ENCODE measurements at regions not wholly inside any gene's neighbourhood (a gene's known extent, or its start where the extent isn't known, plus 50 kb on each side); places are given as distances from the start of the nearest gene placed in this dataset.

DNA sequence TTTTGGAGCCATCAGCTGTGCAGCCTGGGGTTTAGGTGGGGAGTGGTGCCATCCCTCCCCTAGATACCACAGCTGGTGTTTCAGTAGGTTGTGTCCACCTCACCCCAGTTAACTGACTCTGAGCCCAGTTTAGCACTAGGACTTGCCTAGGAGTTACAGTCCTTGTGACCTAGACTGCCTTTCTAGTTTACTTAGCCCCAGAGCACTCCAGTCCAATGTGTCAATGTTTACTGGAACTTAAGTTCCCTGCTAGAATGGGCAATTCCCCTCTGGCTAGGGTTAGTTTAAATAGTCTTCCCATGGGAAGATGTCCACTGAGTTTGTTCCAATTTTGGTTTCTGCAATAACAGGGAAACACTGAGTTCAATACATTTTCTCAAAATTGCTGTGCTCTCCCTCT is 909.2 kb downstream of the CCDC85A start:
- no peaks in the 10 kb centered on the region for H3K79me2 ChIP-seq (ENCODE audit: low read depth)

DNA sequence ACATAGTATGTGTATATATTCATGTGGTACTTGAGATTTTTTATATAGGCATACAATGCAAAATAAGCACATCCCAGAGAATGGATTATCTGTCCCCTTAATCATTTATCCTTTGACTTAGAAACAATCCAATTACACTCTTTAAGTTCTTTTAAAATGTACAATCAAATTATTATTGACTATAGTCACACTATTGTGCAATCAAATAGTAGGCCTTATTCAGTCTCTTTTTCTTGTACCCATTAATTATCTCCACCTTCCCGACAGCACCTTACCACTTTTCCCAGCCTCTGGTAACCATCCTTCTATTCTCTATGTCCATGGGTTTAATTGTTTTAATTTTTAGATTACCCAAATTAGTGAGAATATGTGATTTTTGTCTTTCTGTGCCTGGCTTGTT is 914.1 kb downstream of the CCDC85A start:
- H3K9me3 Mint-ChIP-seq = peaks cover 5% of the 10 kb centered on the region

More for the DNA sequence above, 909.2 kb downstream of the CCDC85A start:
- Mint-ChIP-seq H3K4me1 (no peaks in the 10 kb centered on the region), H3K9me3 (peaks cover 5% of the 10 kb centered on the region), H3K36me3 (no peaks in the 10 kb centered on the region), H3K4me3 (no peak overlapping the region), H3K27me3 (ENCODE audit: insufficient read depth, low read depth) (no peaks in the 10 kb centered on the region), H3K27ac (no peak overlapping the region)
- Histone ChIP-seq H3K36me3 (no peaks in the 10 kb centered on the region), H3K4me2 (no peak overlapping the region), H3K4me1 (no peaks in the 10 kb centered on the region), H3K9ac (no peak overlapping the region), H3K4me3 (no peak overlapping the region), H4K20me1 (ENCODE audit: low read depth) (no peaks in the 10 kb centered on the region), H2AFZ (replicated peaks) (no peak overlapping the region), H3K9me3 (ENCODE audit: low read depth) (no peaks in the 10 kb centered on the region), H3K27ac (no peak overlapping the region), H3F3A (ENCODE audit: low read depth) (no peaks in the 10 kb centered on the region), H3K27me3 (no peaks in the 10 kb centered on the region)
- no peak for DNase-seq (ENCODE audit: low spot score)
- TF ChIP-seq, protein P1, sequence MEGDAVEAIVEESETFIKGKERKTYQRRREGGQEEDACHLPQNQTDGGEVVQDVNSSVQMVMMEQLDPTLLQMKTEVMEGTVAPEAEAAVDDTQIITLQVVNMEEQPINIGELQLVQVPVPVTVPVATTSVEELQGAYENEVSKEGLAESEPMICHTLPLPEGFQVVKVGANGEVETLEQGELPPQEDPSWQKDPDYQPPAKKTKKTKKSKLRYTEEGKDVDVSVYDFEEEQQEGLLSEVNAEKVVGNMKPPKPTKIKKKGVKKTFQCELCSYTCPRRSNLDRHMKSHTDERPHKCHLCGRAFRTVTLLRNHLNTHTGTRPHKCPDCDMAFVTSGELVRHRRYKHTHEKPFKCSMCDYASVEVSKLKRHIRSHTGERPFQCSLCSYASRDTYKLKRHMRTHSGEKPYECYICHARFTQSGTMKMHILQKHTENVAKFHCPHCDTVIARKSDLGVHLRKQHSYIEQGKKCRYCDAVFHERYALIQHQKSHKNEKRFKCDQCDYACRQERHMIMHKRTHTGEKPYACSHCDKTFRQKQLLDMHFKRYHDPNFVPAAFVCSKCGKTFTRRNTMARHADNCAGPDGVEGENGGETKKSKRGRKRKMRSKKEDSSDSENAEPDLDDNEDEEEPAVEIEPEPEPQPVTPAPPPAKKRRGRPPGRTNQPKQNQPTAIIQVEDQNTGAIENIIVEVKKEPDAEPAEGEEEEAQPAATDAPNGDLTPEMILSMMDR (IDR thresholded peaks at IDR 0.05) = no peak
- TF ChIP-seq EZH2 (IDR thresholded peaks at IDR 0.05) (no peak), EZH2phosphoT487 (IDR thresholded peaks at IDR 0.05) (no peak)

DNA sequence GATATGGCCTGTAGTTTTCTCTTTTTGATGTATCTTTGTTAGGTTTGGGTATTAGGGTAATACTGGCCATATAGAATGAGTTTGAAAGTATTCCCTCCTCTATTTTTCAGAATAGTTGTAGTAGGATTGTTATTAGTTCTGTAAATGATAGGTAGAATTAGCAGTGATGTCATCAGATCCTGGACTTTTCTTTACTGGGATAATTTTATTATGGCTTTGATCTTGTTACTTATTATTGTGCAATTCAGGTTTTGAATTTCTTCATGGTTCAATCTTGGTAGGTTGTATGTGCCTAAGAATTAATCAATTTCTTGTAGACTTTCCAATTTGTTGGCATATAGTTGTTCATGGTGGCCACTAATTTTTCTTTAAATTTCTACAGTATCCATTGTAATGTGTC is 916.6 kb downstream of the CCDC85A start:
- no peaks in the 10 kb centered on the region for H3K4me1 Mint-ChIP-seq
- DNase-seq (ENCODE audit: low spot score) = no peak
- Histone ChIP-seq H3K4me3 (no peak overlapping the region), H3K4me1 (no peaks in the 10 kb centered on the region), H3K27ac (no peak overlapping the region), H3F3A (ENCODE audit: low read depth) (no peaks in the 10 kb centered on the region), H3K4me2 (no peak overlapping the region), H3K79me2 (ENCODE audit: low read depth) (no peaks in the 10 kb centered on the region), H3K36me3 (no peaks in the 10 kb centered on the region), H4K20me1 (ENCODE audit: low read depth) (no peaks in the 10 kb centered on the region), H3K9me3 (ENCODE audit: low read depth) (peaks cover 5% of the 10 kb centered on the region), H2AFZ (replicated peaks) (no peak overlapping the region), H3K9ac (no peak overlapping the region), H3K27me3 (no peaks in the 10 kb centered on the region)
- H3K27ac Mint-ChIP-seq = no peak overlapping the region
- H3K36me3 Mint-ChIP-seq = no peaks in the 10 kb centered on the region
- no peaks in the 10 kb centered on the region for H3K27me3 Mint-ChIP-seq (ENCODE audit: insufficient read depth, low read depth)
- TF ChIP-seq EZH2phosphoT487 (IDR thresholded peaks at IDR 0.05) = no peak
- TF ChIP-seq, protein P1 (IDR thresholded peaks at IDR 0.05) = no peak
- no peak for TF ChIP-seq EZH2 (IDR thresholded peaks at IDR 0.05)
- H3K4me3 Mint-ChIP-seq = no peak overlapping the region
- no peaks in the 10 kb centered on the region for H3K9me3 Mint-ChIP-seq

More for the DNA sequence above, 914.1 kb downstream of the CCDC85A start:
- no peak overlapping the region for H3K9ac ChIP-seq
- H3K27ac ChIP-seq = no peak overlapping the region
- no peaks in the 10 kb centered on the region for H3K27me3 ChIP-seq
- H3K27me3 Mint-ChIP-seq (ENCODE audit: insufficient read depth, low read depth) = no peaks in the 10 kb centered on the region
- no peak overlapping the region for H3K4me3 ChIP-seq
- no peak overlapping the region for H3K4me2 ChIP-seq
- DNase-seq (ENCODE audit: low spot score) = no peak
- peaks cover 5% of the 10 kb centered on the region for H3K9me3 ChIP-seq (ENCODE audit: low read depth)
- no peak overlapping the region for H2AFZ ChIP-seq (replicated peaks)
- H3K4me1 ChIP-seq = no peaks in the 10 kb centered on the region
- TF ChIP-seq EZH2 (IDR thresholded peaks at IDR 0.05) = no peak
- TF ChIP-seq EZH2phosphoT487 (IDR thresholded peaks at IDR 0.05) = no peak
- TF ChIP-seq, protein P1 (IDR thresholded peaks at IDR 0.05) = no peak
- no peaks in the 10 kb centered on the region for H3K79me2 ChIP-seq (ENCODE audit: low read depth)
- no peaks in the 10 kb centered on the region for H3K4me1 Mint-ChIP-seq
- H3K4me3 Mint-ChIP-seq = no peak overlapping the region
- H4K20me1 ChIP-seq (ENCODE audit: low read depth) = no peaks in the 10 kb centered on the region
- H3K36me3 Mint-ChIP-seq = no peaks in the 10 kb centered on the region
- no peak overlapping the region for H3K27ac Mint-ChIP-seq
- H3F3A ChIP-seq (ENCODE audit: low read depth) = no peaks in the 10 kb centered on the region
- H3K36me3 ChIP-seq = no peaks in the 10 kb centered on the region
